ENCODE measurements at regions not wholly inside any gene's neighbourhood (a gene's known extent, or its start where the extent isn't known, plus 50 kb on each side); places are given as distances from the start of the nearest gene placed in this dataset.

GRCh38 chr1:218582646-218583045, 237.5 kb downstream of the TGFB2 start:
- no peak for DNase-seq (ENCODE audit: low read depth)

GRCh38 chr1:218584418-218585155, 239.5 kb downstream of the TGFB2 start:
- no peak for DNase-seq (ENCODE audit: low read depth)

GRCh38 chr1:218585511-218586184, 240.5 kb downstream of the TGFB2 start:
- DNase-seq (ENCODE audit: low read depth), result no peak

GRCh38 chr1:218587900-218588299, 242.8 kb downstream of the TGFB2 start:
- no peak for DNase-seq (ENCODE audit: low read depth)

DNA sequence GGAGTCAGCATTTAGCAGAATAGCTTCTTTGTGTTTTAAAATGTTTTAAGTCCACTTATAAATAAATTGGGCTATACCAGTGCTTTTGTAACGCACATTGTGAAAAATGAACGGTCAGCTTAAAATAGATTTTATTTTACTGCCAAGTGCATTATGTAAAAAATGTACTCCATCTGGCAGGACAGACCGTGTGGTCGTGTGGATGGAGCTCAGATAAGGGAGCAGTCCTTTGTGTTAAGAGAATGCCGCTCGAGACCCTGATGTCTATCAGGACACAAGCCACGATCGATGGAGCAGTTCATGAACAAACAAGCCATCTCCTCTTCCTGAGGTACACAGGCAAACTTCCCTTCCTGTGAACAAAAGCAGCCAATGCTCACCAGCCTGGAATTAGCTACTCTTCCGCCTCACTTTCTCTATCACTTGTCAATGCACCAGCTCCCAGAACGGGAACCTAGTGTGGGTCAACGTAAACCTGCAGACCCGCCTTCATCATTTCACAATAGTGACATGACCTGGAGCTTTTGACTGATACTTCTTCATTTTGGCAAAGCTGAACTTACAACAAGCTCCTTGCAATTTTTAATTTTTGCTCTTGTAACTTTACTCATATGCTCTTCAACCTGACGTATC, 243.5 kb downstream of the TGFB2 start:
- DNase-seq (ENCODE audit: low read depth), result no peak

DNA sequence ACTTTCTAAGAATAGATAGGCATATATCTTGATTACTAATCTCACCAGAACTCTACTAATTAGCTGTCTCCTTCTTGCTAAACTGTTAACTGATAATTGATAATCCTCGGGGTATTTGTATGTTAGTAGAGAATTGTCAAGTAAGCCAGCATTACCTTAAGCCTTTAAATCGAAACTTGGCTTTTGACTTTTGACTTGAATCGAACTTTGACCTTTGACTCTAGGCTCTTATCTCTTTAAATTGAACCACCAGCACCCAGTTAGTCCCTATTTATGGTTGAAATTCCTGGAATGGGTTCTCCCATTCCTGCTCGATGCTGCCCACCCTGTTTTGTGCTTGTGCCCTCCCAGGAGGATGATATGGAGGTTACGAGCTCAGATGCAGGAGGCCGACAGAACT, 244.4 kb downstream of the TGFB2 start:
- DNase-seq (ENCODE audit: low read depth), result no peak

- no peak for DNase-seq (ENCODE audit: low read depth)
Observed at GRCh38 chr1:218591966-218592365, 246.8 kb downstream of the TGFB2 start.

DNA sequence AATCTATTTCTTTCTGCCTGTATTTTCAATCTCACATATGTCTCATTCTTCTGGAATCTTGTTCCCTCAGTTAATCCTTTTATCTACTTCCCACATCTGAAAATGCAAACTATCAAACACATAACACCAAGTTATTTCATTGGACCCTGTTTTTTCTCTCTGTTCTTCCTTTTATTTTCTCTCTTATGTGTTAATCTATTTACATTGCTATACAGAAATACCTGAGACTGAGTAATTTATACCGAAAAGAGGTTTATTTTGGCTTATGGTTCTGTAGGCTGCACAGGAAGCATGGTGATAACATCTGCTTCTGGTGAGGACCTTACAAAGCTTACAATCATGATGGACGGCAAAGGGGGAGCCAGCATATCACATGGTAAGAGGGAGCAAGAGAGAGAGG, 247.6 kb downstream of the TGFB2 start:
- no peak for DNase-seq (ENCODE audit: low read depth)

GRCh38 chr1:218600968-218601367, 255.8 kb downstream of the TGFB2 start:
- no peak for DNase-seq (ENCODE audit: low read depth)

- DNase-seq (ENCODE audit: low read depth), result no peak
Observed at GRCh38 chr1:218604217-218604616, 259.1 kb downstream of the TGFB2 start.

- no peak for DNase-seq (ENCODE audit: low read depth)
Observed at GRCh38 chr1:218611916-218612585, 266.9 kb downstream of the TGFB2 start.

DNA sequence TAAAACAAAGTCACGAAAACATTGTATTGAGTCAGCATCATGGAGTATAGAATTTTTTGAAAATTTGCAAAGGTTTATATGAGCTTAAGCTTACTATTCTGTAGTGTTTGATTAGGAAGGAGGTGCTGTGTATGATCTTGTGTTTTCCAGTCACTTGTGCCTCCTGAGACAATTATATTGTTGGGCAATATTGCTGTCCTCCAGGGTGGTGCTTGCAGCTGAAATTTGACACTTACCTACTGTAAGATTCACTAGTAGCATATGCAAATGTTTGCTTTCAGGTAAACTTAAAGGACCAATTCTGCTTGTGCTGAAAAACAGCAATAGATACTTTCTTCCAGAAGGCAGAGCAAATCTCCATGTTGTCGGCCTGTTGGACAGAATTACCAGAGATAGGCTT, 268.0 kb downstream of the TGFB2 start:
- no peak for DNase-seq (ENCODE audit: low read depth)

GRCh38 chr1:218614031-218614430, 268.9 kb downstream of the TGFB2 start:
- DNase-seq (ENCODE audit: low read depth), result no peak

DNA sequence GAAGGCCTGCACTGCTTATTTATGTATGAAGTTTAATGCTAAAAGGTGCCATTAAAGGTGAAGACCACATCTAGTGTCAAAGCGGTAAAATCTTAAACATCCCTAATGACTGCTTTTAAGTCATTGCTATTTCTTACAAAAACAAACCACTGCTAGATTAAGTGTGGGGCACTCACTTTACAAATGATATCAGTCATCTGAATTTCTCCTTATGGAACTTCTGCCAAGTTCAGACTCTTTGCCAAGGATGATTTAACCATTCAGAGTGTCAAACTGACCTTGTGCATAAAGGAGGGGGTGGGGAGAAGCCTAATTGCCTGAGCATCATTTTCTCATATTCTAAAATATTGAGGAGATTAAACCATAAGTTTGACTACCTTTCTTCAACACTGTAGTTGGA, 271.5 kb downstream of the TGFB2 start:
- no peak for DNase-seq (ENCODE audit: low read depth)

- no peak for DNase-seq (ENCODE audit: low read depth)
Observed at GRCh38 chr1:218617986-218618385, 272.9 kb downstream of the TGFB2 start.

DNA sequence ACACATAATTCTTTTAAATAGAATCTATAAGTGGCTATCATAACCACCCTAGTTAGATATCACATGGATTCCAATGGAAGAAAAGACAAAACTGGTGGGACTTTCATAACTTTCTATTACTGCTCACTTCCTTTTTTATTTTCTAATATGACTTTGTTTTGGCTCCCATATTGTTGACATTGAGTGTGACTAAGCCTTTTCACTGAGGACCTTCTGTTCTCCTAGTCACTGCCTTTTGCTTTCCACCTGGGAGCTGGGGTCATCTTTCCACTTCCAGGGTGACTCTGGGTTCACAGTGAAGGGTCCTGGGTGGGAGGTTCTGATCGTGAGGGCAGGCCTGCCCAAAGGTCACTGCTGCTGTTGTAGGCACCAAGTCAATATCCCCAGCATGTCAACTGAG, 275.8 kb downstream of the TGFB2 start:
- DNase-seq (ENCODE audit: low read depth), result no peak

- no peak for DNase-seq (ENCODE audit: low read depth)
Observed at GRCh38 chr1:218624052-218624451, 278.9 kb downstream of the TGFB2 start.

GRCh38 chr1:218625393-218625792, 280.3 kb downstream of the TGFB2 start:
- DNase-seq (ENCODE audit: low read depth), result no peak

DNA sequence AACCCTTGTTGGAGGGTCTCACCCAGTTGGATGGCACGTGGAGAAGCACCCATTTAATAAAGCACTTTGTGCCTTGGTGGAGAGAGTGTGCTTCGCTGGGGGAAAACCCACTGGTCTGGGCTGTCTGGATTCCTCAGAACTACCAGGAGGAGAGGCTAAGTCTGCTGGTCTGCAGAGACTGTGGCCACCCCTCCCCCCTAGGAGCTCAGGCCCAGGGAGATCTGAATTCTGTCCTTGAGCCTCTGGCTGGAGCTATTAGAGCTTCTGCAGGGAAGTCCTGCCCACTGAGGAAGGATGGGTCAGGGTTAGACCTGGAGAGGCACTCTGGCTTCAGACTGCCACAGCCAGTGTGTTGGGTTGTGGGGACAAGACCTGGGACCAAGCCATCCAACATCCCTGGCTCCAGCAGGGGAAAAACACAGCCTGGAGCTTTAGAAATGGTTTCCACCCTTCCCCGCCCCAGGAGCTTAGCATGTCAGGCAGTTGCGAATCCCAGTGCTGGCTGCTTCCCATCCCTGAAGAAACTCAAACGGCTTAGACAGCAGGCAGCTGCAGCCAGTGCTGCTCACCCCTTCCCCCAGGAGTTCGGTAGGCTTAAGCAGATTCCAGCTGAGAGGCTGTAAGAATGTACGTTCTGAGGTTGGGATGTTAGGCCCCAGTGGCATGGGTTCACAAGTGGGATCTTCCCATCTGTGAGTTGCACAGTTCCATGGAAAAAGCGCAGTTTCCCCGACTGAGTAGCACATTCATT, 288.3 kb downstream of the TGFB2 start:
- no peak for DNase-seq (ENCODE audit: low read depth)

- DNase-seq (ENCODE audit: low read depth), result no peak
Observed at GRCh38 chr1:218634212-218634611, 289.1 kb downstream of the TGFB2 start.

DNA sequence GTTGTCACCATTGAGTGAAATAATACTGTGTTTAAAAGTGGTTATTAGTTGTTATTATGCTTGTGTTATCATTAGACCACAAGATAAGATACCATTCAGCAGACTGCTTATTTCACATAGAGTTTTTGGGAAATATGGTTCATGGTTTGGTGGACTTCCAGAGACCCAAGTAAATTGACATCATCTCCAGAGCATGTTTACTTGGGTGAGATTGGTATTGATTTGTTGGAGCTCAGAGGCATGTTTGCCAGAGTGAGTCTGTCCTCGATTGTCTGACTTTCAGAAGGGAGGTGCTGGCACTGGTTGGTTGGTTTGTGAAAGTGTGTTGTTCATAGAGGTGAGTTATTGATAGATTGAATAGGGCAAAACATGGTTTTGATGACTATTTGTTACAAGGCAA, 291.4 kb downstream of the TGFB2 start:
- DNase-seq (ENCODE audit: low read depth), result no peak

DNA sequence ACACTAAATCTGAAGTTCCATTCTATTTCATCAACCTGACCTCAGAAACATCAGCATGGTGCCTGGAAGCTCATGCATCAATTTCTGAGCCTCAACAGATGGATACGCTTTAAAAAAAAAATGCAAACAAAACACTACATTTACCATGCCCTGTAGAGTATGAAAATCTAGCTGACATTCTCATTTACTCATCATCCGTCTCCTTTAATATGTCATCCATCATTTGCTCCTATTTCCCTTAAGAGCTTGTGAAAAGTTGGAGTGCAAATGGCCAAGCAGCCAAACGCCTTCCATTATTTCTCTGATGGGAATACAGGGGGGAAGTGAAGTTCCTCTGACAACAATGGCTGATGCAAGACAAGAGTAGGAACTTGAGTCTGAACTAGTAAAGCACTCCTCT, 295.0 kb downstream of the TGFB2 start:
- no peak for DNase-seq (ENCODE audit: low read depth)
